ENCODE measurements at regions not wholly inside any gene's neighbourhood (a gene's known extent, or its start where the extent isn't known, plus 50 kb on each side); places are given as distances from the start of the nearest gene placed in this dataset.

- H3K4me3 ChIP-seq (ENCODE audit: low read depth, low read length, poor library complexity, severe bottlenecking), result no peak overlapping the region
- no peaks in the 10 kb centered on the region for H3K9me3 ChIP-seq (ENCODE audit: low read length)
- no peaks in the 10 kb centered on the region for H3F3A ChIP-seq (ENCODE audit: insufficient read depth, low read length)
- no peaks in the 10 kb centered on the region for H3K9me2 ChIP-seq (ENCODE audit: low read depth, low read length)
- H3K36me3 ChIP-seq (ENCODE audit: insufficient read depth, low read length), result no peaks in the 10 kb centered on the region
- H3K9ac ChIP-seq (ENCODE audit: low read length), result no peak overlapping the region
- no peak overlapping the region for H3K4me2 ChIP-seq (ENCODE audit: low read length)
- H4K20me1 ChIP-seq (ENCODE audit: insufficient read depth, low read length), result no peaks in the 10 kb centered on the region
- H3K27me3 ChIP-seq (ENCODE audit: insufficient read depth, low read length), result no peaks in the 10 kb centered on the region
- H2AFZ ChIP-seq (ENCODE audit: low read length), result no peak overlapping the region
- no peak for TF ChIP-seq EZH2 (IDR thresholded peaks at IDR 0.05; ENCODE audit: borderline replicate concordance, low read length)
- no peak for TF ChIP-seq CTCF (IDR thresholded peaks at IDR 0.05; ENCODE audit: low read length)
- H3K79me2 ChIP-seq (ENCODE audit: insufficient read depth, low read length), result no peaks in the 10 kb centered on the region
- H3K4me1 ChIP-seq (ENCODE audit: insufficient read depth, low read length, severe bottlenecking), result no peaks in the 10 kb centered on the region
- H3K27ac ChIP-seq (ENCODE audit: low read depth, low read length, poor library complexity, severe bottlenecking), result no peak overlapping the region
Measured at GRCh38 chr5:2633992-2634391, 117.5 kb downstream of the IRX2 start.

- Histone ChIP-seq H3K36me3 (ENCODE audit: insufficient read depth, low read length) (no peaks in the 10 kb centered on the region), H3K4me3 (ENCODE audit: low read depth, low read length, poor library complexity, severe bottlenecking) (no peak overlapping the region), H3K4me2 (ENCODE audit: low read length) (no peak overlapping the region), H3K27me3 (ENCODE audit: insufficient read depth, low read length) (no peaks in the 10 kb centered on the region), H3F3A (ENCODE audit: insufficient read depth, low read length) (no peaks in the 10 kb centered on the region), H4K20me1 (ENCODE audit: insufficient read depth, low read length) (no peaks in the 10 kb centered on the region), H3K79me2 (ENCODE audit: insufficient read depth, low read length) (no peaks in the 10 kb centered on the region), H2AFZ (ENCODE audit: low read length) (no peak overlapping the region), H3K9me2 (ENCODE audit: low read depth, low read length) (no peaks in the 10 kb centered on the region), H3K27ac (ENCODE audit: low read depth, low read length, poor library complexity, severe bottlenecking) (no peak overlapping the region), H3K4me1 (ENCODE audit: insufficient read depth, low read length, severe bottlenecking) (no peaks in the 10 kb centered on the region), H3K9me3 (ENCODE audit: low read length) (no peaks in the 10 kb centered on the region), H3K9ac (ENCODE audit: low read length) (no peak overlapping the region)
- TF ChIP-seq CTCF (IDR thresholded peaks at IDR 0.05; ENCODE audit: low read length) (no peak), EZH2 (IDR thresholded peaks at IDR 0.05; ENCODE audit: borderline replicate concordance, low read length) (no peak)
Measured at GRCh38 chr5:2631758-2632157, 119.7 kb downstream of the IRX2 start.

- Histone ChIP-seq H3K9me3 (ENCODE audit: low read length) (no peaks in the 10 kb centered on the region), H3K79me2 (ENCODE audit: insufficient read depth, low read length) (no peaks in the 10 kb centered on the region), H4K20me1 (ENCODE audit: insufficient read depth, low read length) (no peaks in the 10 kb centered on the region), H3F3A (ENCODE audit: insufficient read depth, low read length) (no peaks in the 10 kb centered on the region), H3K9ac (ENCODE audit: low read length) (no peak overlapping the region), H3K4me1 (ENCODE audit: insufficient read depth, low read length, severe bottlenecking) (no peaks in the 10 kb centered on the region), H3K4me3 (ENCODE audit: low read depth, low read length, poor library complexity, severe bottlenecking) (no peak overlapping the region), H3K27me3 (ENCODE audit: insufficient read depth, low read length) (no peaks in the 10 kb centered on the region), H2AFZ (ENCODE audit: low read length) (no peak overlapping the region), H3K4me2 (ENCODE audit: low read length) (no peak overlapping the region), H3K9me2 (ENCODE audit: low read depth, low read length) (no peaks in the 10 kb centered on the region), H3K27ac (ENCODE audit: low read depth, low read length, poor library complexity, severe bottlenecking) (no peak overlapping the region), H3K36me3 (ENCODE audit: insufficient read depth, low read length) (no peaks in the 10 kb centered on the region)
- TF ChIP-seq EZH2 (IDR thresholded peaks at IDR 0.05; ENCODE audit: borderline replicate concordance, low read length) (no peak), CTCF (IDR thresholded peaks at IDR 0.05; ENCODE audit: low read length) (no peak)
Measured at GRCh38 chr5:2629045-2629444, 122.4 kb downstream of the IRX2 start.

All from OCI-LY1 (cell line).